A549 (cell line): ENCODE measurements at regions not wholly inside any gene's neighbourhood (a gene's known extent, or its start where the extent isn't known, plus 50 kb on each side); places are given as distances from the start of the nearest gene placed in this dataset.

ENCODE experiments used
- CHD2 ChIP-seq: fragments of 150-350 bp; IDR thresholded peaks from 2 replicates; pipeline ENCODE4 v1.6.1; 2014; ENCODE audit warnings: low read length; ENCODE audit not compliant: partially characterized antibody
- ESRRA ChIP-seq: fragments of 150-350 bp; IDR thresholded peaks from 2 replicates; pipeline ENCODE4 v1.6.1; 2014; ENCODE audit warnings: mild to moderate bottlenecking, low read length, borderline replicate concordance
- MAZ ChIP-seq: fragments of 150-350 bp; IDR thresholded peaks from 2 replicates; pipeline ENCODE4 v1.6.1; 2014; ENCODE audit warnings: antibody characterized with exemption, low read depth, low read length, borderline replicate concordance
- NPAS2 ChIP-seq: fragments of 250-450 bp; sonication (Bioruptor Pico); IDR thresholded peaks from 2 replicates; pipeline ENCODE4 v1.8.0; 2022; ENCODE audit warnings: mild to moderate bottlenecking, moderate library complexity, borderline replicate concordance
- POLR2A ChIP-seq: IDR thresholded peaks from 2 replicates; pipeline ENCODE4 v1.6.1; 2012; ENCODE audit warnings: mild to moderate bottlenecking, low read length
- POLR2AphosphoS2 ChIP-seq: conservative IDR thresholded peaks from 2 replicates; pipeline ENCODE4 v1.6.1; 2012; ENCODE audit warnings: low read length, improper control_type of control experiment, inconsistent platforms
- RCOR1 ChIP-seq: fragments of 150-350 bp; IDR thresholded peaks from 2 replicates; pipeline ENCODE4 v1.6.1; 2014; ENCODE audit warnings: antibody characterized with exemption, low read length, low read depth
- TF ChIP-seq, protein P1 (sequence below): fragments of >200 bp; sonication (Bioruptor Twin); formaldehyde crosslinking; IDR thresholded peaks from 3 replicates; pipeline ENCODE4 v1.5.1; 2016
- TF ChIP-seq, protein P2 (sequence below): IDR thresholded peaks from 2 replicates; pipeline ENCODE4 v1.6.1; 2012
- TF ChIP-seq, protein P3 (sequence below): IDR thresholded peaks from 2 replicates; pipeline ENCODE4 v1.6.1; 2012

DNA sequence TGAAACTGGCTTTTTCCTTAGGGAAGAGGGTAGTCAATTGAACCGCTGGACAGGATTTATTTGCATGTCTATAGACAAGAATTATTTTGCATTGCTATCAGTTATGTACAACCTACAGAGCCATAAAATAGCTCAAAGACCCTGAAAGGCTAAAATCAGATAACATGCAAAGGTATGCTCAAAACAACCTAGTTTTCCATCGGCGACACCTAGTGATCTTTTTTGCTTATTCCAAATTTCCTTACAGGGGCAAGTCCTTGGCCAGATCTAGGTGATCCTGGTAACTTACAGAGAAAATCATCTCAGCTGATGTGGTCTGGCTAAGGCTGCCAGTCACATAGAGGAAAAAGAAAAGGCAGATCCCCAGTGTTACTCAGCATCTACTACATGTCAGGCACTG lies 141.2 kb upstream of the RPL38 start:
- TF ChIP-seq POLR2A (no peak), RCOR1 (no peak), ESRRA (no peak), CHD2 (no peak), NPAS2 (CRISPR knock-in tag) (no peak), MAZ (no peak), POLR2AphosphoS2 (no peak)
- TF ChIP-seq, protein P1, sequence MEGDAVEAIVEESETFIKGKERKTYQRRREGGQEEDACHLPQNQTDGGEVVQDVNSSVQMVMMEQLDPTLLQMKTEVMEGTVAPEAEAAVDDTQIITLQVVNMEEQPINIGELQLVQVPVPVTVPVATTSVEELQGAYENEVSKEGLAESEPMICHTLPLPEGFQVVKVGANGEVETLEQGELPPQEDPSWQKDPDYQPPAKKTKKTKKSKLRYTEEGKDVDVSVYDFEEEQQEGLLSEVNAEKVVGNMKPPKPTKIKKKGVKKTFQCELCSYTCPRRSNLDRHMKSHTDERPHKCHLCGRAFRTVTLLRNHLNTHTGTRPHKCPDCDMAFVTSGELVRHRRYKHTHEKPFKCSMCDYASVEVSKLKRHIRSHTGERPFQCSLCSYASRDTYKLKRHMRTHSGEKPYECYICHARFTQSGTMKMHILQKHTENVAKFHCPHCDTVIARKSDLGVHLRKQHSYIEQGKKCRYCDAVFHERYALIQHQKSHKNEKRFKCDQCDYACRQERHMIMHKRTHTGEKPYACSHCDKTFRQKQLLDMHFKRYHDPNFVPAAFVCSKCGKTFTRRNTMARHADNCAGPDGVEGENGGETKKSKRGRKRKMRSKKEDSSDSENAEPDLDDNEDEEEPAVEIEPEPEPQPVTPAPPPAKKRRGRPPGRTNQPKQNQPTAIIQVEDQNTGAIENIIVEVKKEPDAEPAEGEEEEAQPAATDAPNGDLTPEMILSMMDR: no peak
- TF ChIP-seq, protein P2, sequence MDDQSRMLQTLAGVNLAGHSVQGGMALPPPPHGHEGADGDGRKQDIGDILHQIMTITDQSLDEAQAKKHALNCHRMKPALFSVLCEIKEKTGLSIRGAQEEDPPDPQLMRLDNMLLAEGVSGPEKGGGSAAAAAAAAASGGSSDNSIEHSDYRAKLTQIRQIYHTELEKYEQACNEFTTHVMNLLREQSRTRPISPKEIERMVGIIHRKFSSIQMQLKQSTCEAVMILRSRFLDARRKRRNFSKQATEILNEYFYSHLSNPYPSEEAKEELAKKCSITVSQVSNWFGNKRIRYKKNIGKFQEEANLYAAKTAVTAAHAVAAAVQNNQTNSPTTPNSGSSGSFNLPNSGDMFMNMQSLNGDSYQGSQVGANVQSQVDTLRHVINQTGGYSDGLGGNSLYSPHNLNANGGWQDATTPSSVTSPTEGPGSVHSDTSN: no peak
- TF ChIP-seq, protein P3, sequence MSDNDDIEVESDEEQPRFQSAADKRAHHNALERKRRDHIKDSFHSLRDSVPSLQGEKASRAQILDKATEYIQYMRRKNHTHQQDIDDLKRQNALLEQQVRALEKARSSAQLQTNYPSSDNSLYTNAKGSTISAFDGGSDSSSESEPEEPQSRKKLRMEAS: no peak
